H1 (cell line): ENCODE measurements at regions not wholly inside any gene's neighbourhood (a gene's known extent, or its start where the extent isn't known, plus 50 kb on each side); places are given as distances from the start of the nearest gene placed in this dataset.

Experiments
- RNF2 ChIP-seq: fragments of 200-900, 300-1000 bp; sonication (generic); IDR thresholded peaks from 2 replicates; pipeline ENCODE4 v1.7.1; 2016; ENCODE audit warnings: borderline replicate concordance, low read depth, mild to moderate bottlenecking, antibody characterized with exemption, low read length; ENCODE audit not compliant: poor library complexity, severe bottlenecking; ENCODE audit errors: missing control alignments

- no peak for TF ChIP-seq RNF2
- TF ChIP-seq, all 59 proteins: peak for 0
These were observed 67.4 kb upstream of the IQSEC1 start (continued) for GRCh38 chr3:13140596-13140995.
